CD8-positive, alpha-beta memory T cell (primary cell): ENCODE measurements at regions not wholly inside any gene's neighbourhood (a gene's known extent, or its start where the extent isn't known, plus 50 kb on each side); places are given as distances from the start of the nearest gene placed in this dataset.

Source experiments
- CTCF ChIA-PET: fragments of 350-600 bp; sonication (Branson Sonifier 250); formaldehyde crosslinking; loops from one replicate; lab custom pipeline; 2021; ENCODE audit warnings: antibody characterized with exemption; lab: Charles Lee
- POLR2A ChIA-PET: fragments of 350-600 bp; sonication (Branson Sonifier 250); formaldehyde crosslinking; loops from one replicate; lab custom pipeline; 2021; ENCODE audit warnings: antibody characterized with exemption; lab: Charles Lee
- DNase-seq, 5 donors: peaks; one replicate each; pipeline versions ENCODE4 v3.0.0 to v3.0.0-alpha.2; 2020 to 2022; ENCODE audit warnings: mixed read lengths in 1 of 5
- H3K27ac ChIP-seq: one replicate; pipeline ENCODE4 v1.7.0; 2013; ENCODE audit warnings: low read depth, mild to moderate bottlenecking, low read length, moderate library complexity
- H3K27me3 ChIP-seq: 2 replicates; pipeline ENCODE4 v1.7.0; 2013; ENCODE audit warnings: low read length, mild to moderate bottlenecking; ENCODE audit not compliant: insufficient read depth, poor library complexity, severe bottlenecking
- H3K36me3 ChIP-seq: 2 replicates; pipeline ENCODE4 v1.7.0; 2013; ENCODE audit warnings: mild to moderate bottlenecking, low read length, moderate library complexity; ENCODE audit not compliant: insufficient read depth
- H3K4me1 ChIP-seq: 2 replicates; pipeline ENCODE4 v1.7.0; 2013; ENCODE audit warnings: mild to moderate bottlenecking, low read length, moderate library complexity; ENCODE audit not compliant: insufficient read depth
- H3K4me3 ChIP-seq: 2 replicates; pipeline ENCODE4 v1.7.0; 2013; ENCODE audit warnings: mild to moderate bottlenecking, low read length
- H3K9me3 ChIP-seq: 2 replicates; pipeline ENCODE4 v1.7.0; 2013; ENCODE audit warnings: mild to moderate bottlenecking, low read length
- H3K27ac Mint-ChIP-seq, 8 donors: one replicate each; pipeline ENCODE4 v1.8.0; 2020 to 2021; ENCODE audit warnings: mixed read lengths in 8 of 8, mild to moderate bottlenecking in 6 of 8, inconsistent platforms in 3 of 8, moderate library complexity in 3 of 8
- H3K27me3 Mint-ChIP-seq, 2 donors: one replicate each; pipeline ENCODE4 v1.8.0; 2020 to 2021; ENCODE audit warnings: mixed read lengths in 2 of 2, mild to moderate bottlenecking in 1 of 2, moderate library complexity in 1 of 2
- H3K36me3 Mint-ChIP-seq, 3 donors: one replicate each; pipeline ENCODE4 v1.8.0; 2020 to 2021; ENCODE audit warnings: mixed read lengths in 3 of 3, inconsistent platforms in 1 of 3, mild to moderate bottlenecking in 1 of 3
- H3K4me1 Mint-ChIP-seq, 3 donors: one replicate each; pipeline ENCODE4 v1.8.0; 2020 to 2021; ENCODE audit warnings: mixed read lengths in 3 of 3, inconsistent platforms in 1 of 3, mild to moderate bottlenecking in 1 of 3
- H3K4me3 Mint-ChIP-seq, 7 donors: one replicate each; pipeline ENCODE4 v1.8.0; 2020 to 2021; ENCODE audit warnings: mixed read lengths in 7 of 7, mild to moderate bottlenecking in 6 of 7, moderate library complexity in 4 of 7, inconsistent platforms in 2 of 7
- H3K9me3 Mint-ChIP-seq, 5 donors: one replicate each; pipeline ENCODE4 v1.8.0; 2020 to 2022; ENCODE audit warnings: mixed read lengths in 5 of 5, mild to moderate bottlenecking in 3 of 5, moderate library complexity in 2 of 5, inconsistent platforms in 1 of 5

DNA sequence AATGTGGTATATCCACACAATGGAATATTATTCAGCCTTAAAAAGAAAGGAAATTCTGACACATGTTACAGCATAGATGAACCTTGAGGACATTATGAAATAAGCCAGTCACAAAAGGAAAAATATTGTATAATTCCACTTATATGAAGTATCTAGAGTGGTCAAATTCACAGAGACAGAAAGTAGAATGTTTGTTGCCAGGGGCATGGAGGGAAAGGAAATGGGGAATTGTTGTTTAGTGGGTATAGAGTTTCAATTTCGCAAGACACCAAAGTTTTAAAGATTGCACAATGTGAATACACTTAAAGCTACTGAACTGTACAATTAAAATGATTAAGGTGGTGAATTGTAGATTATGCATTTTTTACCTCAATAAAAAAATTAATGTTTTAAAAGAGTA lies 92.9 kb downstream of the TXNL1 start:
- H3K36me3 ChIP-seq = no peaks in the 10 kb centered on the region
- peaks cover 0 to 5% of the 10 kb centered on the region in 2 donors for H3K27me3 Mint-ChIP-seq
- H3K4me3 ChIP-seq = no peak overlapping the region
- no peak overlapping the region for H3K27ac ChIP-seq
- no peaks in the 10 kb centered on the region for H3K4me1 ChIP-seq
- H3K4me1 Mint-ChIP-seq = no peaks in the 10 kb centered on the region
- no peaks in the 10 kb centered on the region for H3K9me3 ChIP-seq
- H3K27me3 ChIP-seq = no peaks in the 10 kb centered on the region
- ChIA-PET POLR2A (no interaction called here), CTCF (interaction anchor here (0.7 kb wide), 1 partner anchor 52 kb away, joined by 3 read pairs; no protein-coding TSS in a partner anchor)
- no peak for DNase-seq
- peaks cover 0 to 4% (median 0%) of the 10 kb centered on the region in 5 donors for H3K9me3 Mint-ChIP-seq
- H3K4me3 Mint-ChIP-seq = no peak overlapping the region
- H3K27ac Mint-ChIP-seq = no peak overlapping the region
- no peaks in the 10 kb centered on the region for H3K36me3 Mint-ChIP-seq

DNA sequence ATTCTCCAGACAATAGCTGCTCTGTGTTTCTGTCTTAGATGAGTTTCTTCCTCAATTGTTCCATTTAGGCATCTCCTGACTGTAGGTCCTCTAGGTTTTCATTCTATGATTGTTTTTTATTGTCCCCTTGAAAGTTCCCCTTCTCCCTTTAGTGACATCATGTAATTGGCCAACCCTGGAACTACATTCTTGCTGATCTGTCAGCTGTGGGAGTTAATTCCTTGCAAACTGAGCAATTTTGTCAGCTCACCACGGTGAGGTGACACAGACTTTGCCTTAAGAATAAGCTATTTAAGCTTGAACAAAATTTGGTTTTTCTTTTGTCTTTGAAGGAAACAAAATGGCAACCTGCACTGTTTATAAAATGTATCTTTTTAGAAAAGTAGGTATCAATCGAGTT lies 95.9 kb downstream of the TXNL1 start:
- no peak for DNase-seq
- no peaks in the 10 kb centered on the region for H3K36me3 ChIP-seq
- Mint-ChIP-seq H3K27ac (no peak overlapping the region), H3K36me3 (no peaks in the 10 kb centered on the region), H3K27me3 (peaks cover 2 to 5% of the 10 kb centered on the region in 2 donors), H3K9me3 (peaks cover 0 to 4% (median 0%) of the 10 kb centered on the region in 5 donors), H3K4me3 (no peak overlapping the region), H3K4me1 (no peaks in the 10 kb centered on the region)
- CTCF ChIA-PET = no interaction called here
- no peak overlapping the region for H3K4me3 ChIP-seq
- POLR2A ChIA-PET = no interaction called here
- H3K9me3 ChIP-seq = no peaks in the 10 kb centered on the region
- no peak overlapping the region for H3K27ac ChIP-seq
- H3K4me1 ChIP-seq = no peaks in the 10 kb centered on the region
- no peaks in the 10 kb centered on the region for H3K27me3 ChIP-seq

- Histone ChIP-seq H3K36me3 (no peaks in the 10 kb centered on the region), H3K4me3 (no peak overlapping the region), H3K4me1 (no peaks in the 10 kb centered on the region), H3K27ac (no peak overlapping the region), H3K9me3 (no peaks in the 10 kb centered on the region), H3K27me3 (no peaks in the 10 kb centered on the region)
- H3K27ac Mint-ChIP-seq = no peak overlapping the region
- peaks cover 0 to 4% (median 0%) of the 10 kb centered on the region in 5 donors for H3K9me3 Mint-ChIP-seq
- H3K4me1 Mint-ChIP-seq = no peaks in the 10 kb centered on the region
- ChIA-PET CTCF (no interaction called here), POLR2A (no interaction called here)
- DNase-seq = no peak
- H3K4me3 Mint-ChIP-seq = no peak overlapping the region
- H3K36me3 Mint-ChIP-seq = no peaks in the 10 kb centered on the region
- H3K27me3 Mint-ChIP-seq = peaks cover 2 to 5% of the 10 kb centered on the region in 2 donors
Measured at GRCh38 chr18:56541793-56542192, 96.6 kb downstream of the TXNL1 start.

DNA sequence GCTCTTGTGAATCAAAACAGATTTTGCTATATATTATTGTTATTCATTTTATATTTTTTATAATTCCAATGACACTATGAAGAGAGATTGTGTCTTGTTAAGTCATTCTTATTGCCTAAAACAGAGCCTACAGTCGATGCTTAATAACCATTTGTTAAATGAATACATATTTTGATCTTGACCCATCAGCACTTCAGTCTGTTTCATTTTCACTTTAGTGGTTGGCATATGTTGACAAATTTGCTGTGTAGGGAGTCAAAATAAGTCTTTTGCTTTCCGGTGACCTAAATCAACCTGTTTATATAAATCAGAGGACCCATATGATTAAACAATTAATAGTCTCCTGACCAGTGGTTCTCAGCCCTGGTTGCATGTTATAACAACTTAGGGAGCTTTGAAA lies 97.1 kb downstream of the TXNL1 start:
- Histone ChIP-seq H3K27ac (no peak overlapping the region), H3K4me3 (no peak overlapping the region), H3K9me3 (no peaks in the 10 kb centered on the region), H3K36me3 (no peaks in the 10 kb centered on the region), H3K4me1 (no peaks in the 10 kb centered on the region), H3K27me3 (no peaks in the 10 kb centered on the region)
- Mint-ChIP-seq H3K27me3 (peaks cover 2 to 5% of the 10 kb centered on the region in 2 donors), H3K27ac (no peak overlapping the region), H3K4me1 (no peaks in the 10 kb centered on the region), H3K9me3 (peaks cover 0 to 4% (median 0%) of the 10 kb centered on the region in 5 donors), H3K36me3 (no peaks in the 10 kb centered on the region), H3K4me3 (no peak overlapping the region)
- CTCF ChIA-PET = no interaction called here
- no peak for DNase-seq
- POLR2A ChIA-PET = no interaction called here

DNA sequence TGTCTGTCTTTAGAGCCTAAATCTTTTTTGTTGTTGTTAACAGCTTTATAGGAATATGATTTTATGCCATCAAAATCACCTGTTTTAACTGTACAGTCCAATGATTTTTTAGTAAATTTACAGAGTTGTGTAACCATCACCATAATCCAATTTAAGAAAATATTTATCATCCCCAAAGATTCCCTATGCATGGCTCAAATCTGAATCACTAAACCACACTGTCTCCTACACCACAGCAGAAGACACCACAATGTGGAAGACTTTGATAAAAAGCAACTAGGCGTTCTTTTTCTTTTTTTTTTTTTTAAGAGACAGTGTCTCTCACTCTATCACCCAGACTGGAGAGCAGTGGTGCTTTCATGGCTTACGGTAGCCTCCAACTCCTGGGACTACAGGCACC lies 99.6 kb downstream of the TXNL1 start:
- H3K4me3 Mint-ChIP-seq = no peak overlapping the region
- ChIA-PET POLR2A (no interaction called here), CTCF (no interaction called here)

GRCh38 chr18:56532176-56532840 lies 106.1 kb downstream of the TXNL1 start:
- Histone ChIP-seq H3K9me3 (no peaks in the 10 kb centered on the region), H3K27ac (no peak overlapping the region), H3K4me1 (no peaks in the 10 kb centered on the region), H3K27me3 (no peaks in the 10 kb centered on the region), H3K4me3 (no peak overlapping the region), H3K36me3 (no peaks in the 10 kb centered on the region)
- no peak overlapping the region for H3K4me3 Mint-ChIP-seq
- H3K4me1 Mint-ChIP-seq = no peaks in the 10 kb centered on the region
- no peaks in the 10 kb centered on the region for H3K36me3 Mint-ChIP-seq
- peaks cover 0 to 6% (median 1%) of the 10 kb centered on the region in 5 donors for H3K9me3 Mint-ChIP-seq
- POLR2A ChIA-PET = no interaction called here
- H3K27me3 Mint-ChIP-seq = peaks cover 0 to 4% of the 10 kb centered on the region in 2 donors
- H3K27ac Mint-ChIP-seq = no peak overlapping the region
- no peak for DNase-seq
- CTCF ChIA-PET = no interaction called here

More for the DNA sequence above, 99.6 kb downstream of the TXNL1 start:
- no peak overlapping the region for H3K4me3 ChIP-seq
- no peaks in the 10 kb centered on the region for H3K4me1 Mint-ChIP-seq
- H3K27me3 Mint-ChIP-seq = peaks cover 0 to 2% of the 10 kb centered on the region in 2 donors
- DNase-seq = no peak
- no peaks in the 10 kb centered on the region for H3K4me1 ChIP-seq
- H3K36me3 ChIP-seq = no peaks in the 10 kb centered on the region
- no peak overlapping the region for H3K27ac ChIP-seq
- no peaks in the 10 kb centered on the region for H3K36me3 Mint-ChIP-seq
- H3K27ac Mint-ChIP-seq = no peak overlapping the region
- no peaks in the 10 kb centered on the region for H3K9me3 ChIP-seq
- H3K27me3 ChIP-seq = no peaks in the 10 kb centered on the region
- peaks cover 0 to 3% (median 0%) of the 10 kb centered on the region in 5 donors for H3K9me3 Mint-ChIP-seq

DNA sequence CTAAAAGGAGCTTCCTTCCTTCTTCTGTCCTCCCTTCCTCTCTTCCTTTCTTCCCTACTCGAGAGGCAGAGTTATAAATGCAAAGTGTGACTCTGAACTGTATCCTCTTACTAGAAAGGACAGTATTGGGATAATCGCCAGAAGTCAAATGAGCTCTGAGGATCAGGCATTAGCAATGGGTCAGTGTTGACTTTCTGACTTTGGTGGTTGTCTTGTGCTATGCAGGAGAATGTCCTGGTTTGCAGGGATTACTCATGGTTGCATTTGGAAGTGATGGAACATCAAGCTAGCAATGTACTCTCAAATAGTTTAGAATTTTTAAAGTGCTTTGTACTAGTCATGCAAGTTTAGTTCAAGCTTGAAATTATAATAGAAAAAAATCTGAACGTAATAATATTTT lies 115.6 kb downstream of the TXNL1 start:
- Histone ChIP-seq H3K36me3 (no peaks in the 10 kb centered on the region), H3K4me1 (no peaks in the 10 kb centered on the region), H3K27me3 (no peaks in the 10 kb centered on the region), H3K9me3 (no peaks in the 10 kb centered on the region), H3K4me3 (no peak overlapping the region), H3K27ac (no peak overlapping the region)
- no peak overlapping the region for H3K27ac Mint-ChIP-seq
- DNase-seq = no peak
- H3K9me3 Mint-ChIP-seq = peaks cover 0 to 7% (median 4%) of the 10 kb centered on the region in 5 donors
- no peak overlapping the region for H3K4me3 Mint-ChIP-seq
- H3K4me1 Mint-ChIP-seq = no peaks in the 10 kb centered on the region
- H3K36me3 Mint-ChIP-seq = peaks cover 0 to 3% (median 0%) of the 10 kb centered on the region in 3 donors
- peaks cover 2 to 9% of the 10 kb centered on the region in 2 donors for H3K27me3 Mint-ChIP-seq
- ChIA-PET POLR2A (no interaction called here), CTCF (no interaction called here)

DNA sequence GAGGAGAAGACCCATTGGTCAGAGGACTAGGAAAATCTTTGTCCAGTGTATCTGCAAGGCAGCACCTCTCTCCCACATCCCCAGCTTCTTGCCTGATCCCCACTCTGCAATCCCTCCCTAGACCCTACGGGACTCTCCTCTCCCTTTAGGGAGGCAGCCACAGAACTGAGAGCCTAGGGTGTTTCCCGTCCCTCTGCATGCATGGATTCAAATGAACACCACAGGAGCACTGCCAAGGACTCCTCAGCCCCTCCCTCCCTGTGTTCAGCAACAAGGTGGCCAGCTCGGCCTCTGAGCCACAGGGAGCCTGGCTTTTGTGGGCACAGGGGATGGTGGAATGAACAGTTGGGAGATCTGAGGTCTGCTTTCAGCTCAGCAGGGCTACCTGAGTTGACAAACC lies 117.1 kb downstream of the TXNL1 start:
- ChIA-PET CTCF (no interaction called here), POLR2A (no interaction called here)
- Histone ChIP-seq H3K27me3 (no peaks in the 10 kb centered on the region), H3K4me1 (no peaks in the 10 kb centered on the region), H3K27ac (no peak overlapping the region), H3K4me3 (no peak overlapping the region), H3K9me3 (no peaks in the 10 kb centered on the region), H3K36me3 (no peaks in the 10 kb centered on the region)
- no peak overlapping the region for H3K27ac Mint-ChIP-seq
- H3K36me3 Mint-ChIP-seq = no peaks in the 10 kb centered on the region
- no peaks in the 10 kb centered on the region for H3K4me1 Mint-ChIP-seq
- H3K27me3 Mint-ChIP-seq = peaks cover 6 to 12% of the 10 kb centered on the region in 2 donors
- DNase-seq = no peak
- no peak overlapping the region for H3K4me3 Mint-ChIP-seq
- peaks cover 0 to 5% (median 0%) of the 10 kb centered on the region in 5 donors for H3K9me3 Mint-ChIP-seq
